Ishikawa (cell line): ENCODE measurements at regions not wholly inside any gene's neighbourhood (a gene's known extent, or its start where the extent isn't known, plus 50 kb on each side); places are given as distances from the start of the nearest gene placed in this dataset.

Experiments
- CEBPB ChIP-seq: IDR thresholded peaks from 2 replicates; pipeline ENCODE4 v1.6.1; 2012
- EGR1 ChIP-seq: IDR thresholded peaks from 2 replicates; pipeline ENCODE4 v1.6.1; 2012
- EP300 ChIP-seq: IDR thresholded peaks from 2 replicates; pipeline ENCODE4 v1.6.1; 2012; ENCODE audit warnings: borderline replicate concordance
- RAD21 ChIP-seq: IDR thresholded peaks from 2 replicates; pipeline ENCODE4 v1.6.1; 2012; ENCODE audit warnings: low read depth
- TAF1 ChIP-seq: IDR thresholded peaks from 2 replicates; pipeline ENCODE4 v1.6.1; 2012; ENCODE audit warnings: low read depth, mild to moderate bottlenecking
- ZBTB7A ChIP-seq: IDR thresholded peaks from 2 replicates; pipeline ENCODE4 v1.6.1; 2012; ENCODE audit warnings: low read depth
- TF ChIP-seq, protein P1 (sequence below): IDR thresholded peaks from 2 replicates; pipeline ENCODE4 v1.6.1; 2012

DNA sequence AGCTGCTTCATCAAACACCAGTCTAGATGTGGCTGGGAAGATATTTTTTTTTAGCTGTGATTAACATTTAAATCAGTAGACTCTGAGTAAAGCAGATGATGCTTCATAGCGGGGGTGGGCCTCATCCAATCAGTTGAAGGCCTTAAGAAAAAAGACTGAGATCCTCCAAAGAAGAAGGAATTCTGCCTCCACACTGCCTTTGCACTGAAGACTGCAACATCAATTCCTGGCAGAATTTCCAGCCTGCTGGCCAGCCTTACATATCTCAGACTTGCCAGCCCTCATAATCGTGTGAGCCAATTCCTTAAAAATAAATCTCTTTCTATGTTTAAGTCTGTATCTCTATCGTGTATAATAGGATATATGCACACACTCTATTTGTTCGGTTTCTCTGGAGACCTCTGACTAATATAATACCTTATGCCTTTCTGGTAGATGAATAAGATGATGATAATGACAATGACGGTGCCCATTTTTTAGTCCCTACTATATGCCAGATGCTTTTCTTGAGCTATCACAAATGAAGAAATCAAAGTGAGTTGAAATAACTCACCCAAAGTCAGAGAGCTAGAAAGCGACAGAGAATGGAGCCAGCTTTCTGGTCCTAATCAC lies 66.1 kb upstream of the SOD3 start:
- TF ChIP-seq, protein P1, sequence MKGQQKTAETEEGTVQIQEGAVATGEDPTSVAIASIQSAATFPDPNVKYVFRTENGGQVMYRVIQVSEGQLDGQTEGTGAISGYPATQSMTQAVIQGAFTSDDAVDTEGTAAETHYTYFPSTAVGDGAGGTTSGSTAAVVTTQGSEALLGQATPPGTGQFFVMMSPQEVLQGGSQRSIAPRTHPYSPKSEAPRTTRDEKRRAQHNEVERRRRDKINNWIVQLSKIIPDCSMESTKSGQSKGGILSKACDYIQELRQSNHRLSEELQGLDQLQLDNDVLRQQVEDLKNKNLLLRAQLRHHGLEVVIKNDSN, result no peak
- no peak for TF ChIP-seq TAF1
- TF ChIP-seq RAD21, result no peak
- TF ChIP-seq EP300, result no peak
- TF ChIP-seq ZBTB7A, result no peak
- TF ChIP-seq CEBPB, result no peak
- no peak for TF ChIP-seq EGR1
